Cardiac muscle cell (in vitro differentiated cells and primary cell): ENCODE measurements at regions not wholly inside any gene's neighbourhood (a gene's known extent, or its start where the extent isn't known, plus 50 kb on each side); places are given as distances from the start of the nearest gene placed in this dataset.

Experiments
- DNase-seq, 2 donors: peaks; one replicate each; pipeline versions ENCODE4 v3.0.0 to v3.0.0-alpha.2; 2010 to 2017; ENCODE audit warnings: low read depth in 1 of 2, low spot score in 1 of 2
- H3K27ac ChIP-seq: fragments of 200-600 bp; sonication (generic); 2 replicates; pipeline ENCODE4 v1.5.1; 2016
- H3K27me3 ChIP-seq: fragments of 200-600 bp; sonication (generic); 2 replicates; pipeline ENCODE4 v1.6.0; 2016; ENCODE audit warnings: control low read depth
- H3K36me3 ChIP-seq: fragments of 200-600 bp; sonication (generic); 2 replicates; pipeline ENCODE4 v1.5.1; 2016; ENCODE audit warnings: control low read depth
- H3K4me1 ChIP-seq: fragments of 200-600 bp; sonication (generic); 2 replicates; pipeline ENCODE4 v1.8.1; 2017; ENCODE audit warnings: low read depth, mild to moderate bottlenecking, mixed run types
- H3K4me3 ChIP-seq: fragments of 200-600 bp; sonication (generic); 2 replicates; pipeline ENCODE4 v1.5.1; 2016; ENCODE audit warnings: mild to moderate bottlenecking
- H3K9me3 ChIP-seq: fragments of 200-600 bp; sonication (generic); 2 replicates; pipeline ENCODE4 v1.5.1; 2017; ENCODE audit warnings: low read depth, mild to moderate bottlenecking, control low read depth
- TF ChIP-seq, protein P1 (sequence below): IDR thresholded peaks from 2 replicates; pipeline ENCODE4 v1.5.1; 2012; ENCODE audit warnings: low read depth, mild to moderate bottlenecking, low read length

DNA sequence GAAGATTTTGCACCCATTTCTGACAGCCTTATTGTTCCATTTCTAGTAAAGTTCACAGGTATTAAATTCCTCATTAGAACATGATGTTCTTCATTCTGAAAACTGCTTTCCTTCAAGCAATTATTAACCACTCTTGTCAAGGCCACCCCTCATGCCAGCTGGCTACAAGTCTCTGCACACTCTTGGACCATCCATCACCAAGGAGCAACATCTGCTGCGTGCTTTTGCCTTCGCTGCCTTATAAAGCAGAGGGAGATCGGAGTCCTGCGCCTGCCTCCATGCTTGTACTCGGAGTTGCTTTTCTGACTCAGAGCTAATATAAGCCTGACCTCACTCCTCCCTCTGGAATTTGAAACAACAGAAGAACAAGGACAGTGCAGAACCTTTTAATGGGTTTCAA, 529.9 kb upstream of the DPP6 start:
- TF ChIP-seq, protein P1, sequence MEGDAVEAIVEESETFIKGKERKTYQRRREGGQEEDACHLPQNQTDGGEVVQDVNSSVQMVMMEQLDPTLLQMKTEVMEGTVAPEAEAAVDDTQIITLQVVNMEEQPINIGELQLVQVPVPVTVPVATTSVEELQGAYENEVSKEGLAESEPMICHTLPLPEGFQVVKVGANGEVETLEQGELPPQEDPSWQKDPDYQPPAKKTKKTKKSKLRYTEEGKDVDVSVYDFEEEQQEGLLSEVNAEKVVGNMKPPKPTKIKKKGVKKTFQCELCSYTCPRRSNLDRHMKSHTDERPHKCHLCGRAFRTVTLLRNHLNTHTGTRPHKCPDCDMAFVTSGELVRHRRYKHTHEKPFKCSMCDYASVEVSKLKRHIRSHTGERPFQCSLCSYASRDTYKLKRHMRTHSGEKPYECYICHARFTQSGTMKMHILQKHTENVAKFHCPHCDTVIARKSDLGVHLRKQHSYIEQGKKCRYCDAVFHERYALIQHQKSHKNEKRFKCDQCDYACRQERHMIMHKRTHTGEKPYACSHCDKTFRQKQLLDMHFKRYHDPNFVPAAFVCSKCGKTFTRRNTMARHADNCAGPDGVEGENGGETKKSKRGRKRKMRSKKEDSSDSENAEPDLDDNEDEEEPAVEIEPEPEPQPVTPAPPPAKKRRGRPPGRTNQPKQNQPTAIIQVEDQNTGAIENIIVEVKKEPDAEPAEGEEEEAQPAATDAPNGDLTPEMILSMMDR = no peak
- Histone ChIP-seq H3K9me3 (no peaks in the 10 kb centered on the region), H3K27ac (no peak overlapping the region), H3K36me3 (no peaks in the 10 kb centered on the region), H3K4me3 (no peak overlapping the region), H3K27me3 (no peaks in the 10 kb centered on the region), H3K4me1 (no peaks in the 10 kb centered on the region)
- no peak for DNase-seq

DNA sequence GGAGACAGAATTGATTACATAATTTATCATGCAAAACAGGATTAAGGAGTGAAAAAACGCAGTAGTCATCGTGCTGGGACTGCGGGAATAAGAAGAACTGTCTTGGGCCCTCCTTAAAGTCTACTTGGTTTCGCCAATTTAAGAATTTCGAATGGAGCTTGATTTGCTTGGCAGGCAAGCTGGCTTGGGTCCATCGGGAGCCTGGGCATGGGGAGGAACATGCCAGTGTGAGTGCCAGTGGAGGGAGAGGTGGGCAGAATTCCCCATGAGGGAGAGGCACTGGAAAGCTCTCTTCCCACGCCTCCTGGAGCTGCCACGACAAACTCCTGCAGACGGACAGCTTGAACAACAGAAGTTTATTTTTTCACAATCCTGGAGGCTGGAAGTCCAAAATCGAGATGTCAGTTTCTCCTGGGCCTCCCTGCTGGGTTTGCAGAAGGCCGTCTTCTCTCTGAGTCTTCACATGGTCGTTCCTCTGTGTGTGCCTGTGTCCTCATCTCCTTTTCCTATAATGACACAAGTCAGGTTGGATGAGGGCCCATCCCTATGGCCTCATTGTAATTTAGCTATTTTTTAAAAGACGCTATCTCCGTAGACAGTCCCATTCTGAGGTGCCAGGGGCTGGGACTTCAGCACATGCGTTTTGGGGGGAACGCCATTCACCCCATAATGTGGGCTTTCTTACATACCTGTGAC, 528.7 kb upstream of the DPP6 start:
- Histone ChIP-seq H3K9me3 (no peaks in the 10 kb centered on the region), H3K4me3 (no peak overlapping the region)
- TF ChIP-seq, protein P1 = no peak

DNA sequence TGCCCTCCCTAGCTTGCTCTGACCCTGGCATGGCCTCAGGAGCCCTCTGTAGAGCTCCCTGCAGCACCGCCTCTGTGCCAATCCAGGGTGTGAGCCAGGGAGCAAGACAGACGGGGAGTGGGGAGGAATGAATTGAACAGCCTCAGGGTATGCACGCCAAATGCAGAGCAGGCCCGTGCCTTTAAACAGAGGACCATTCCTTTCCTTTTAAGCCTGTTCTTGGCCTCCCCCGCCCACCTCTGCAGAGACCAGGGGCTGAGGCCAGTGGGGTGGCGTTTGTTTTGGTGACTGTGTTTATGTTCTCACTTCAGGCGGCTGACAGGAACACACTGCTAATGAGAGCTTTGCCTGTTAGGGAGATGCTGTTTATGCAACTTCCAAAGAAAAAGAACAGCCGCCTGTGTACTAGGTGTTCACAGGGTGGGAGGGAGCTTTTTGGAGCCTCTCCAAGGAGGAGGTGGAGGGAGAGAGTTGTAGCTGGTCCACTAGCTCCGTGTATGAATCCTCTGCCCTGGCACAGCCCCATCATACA, 528.1 kb upstream of the DPP6 start:
- H3K4me3 ChIP-seq = no peak overlapping the region
- H3K9me3 ChIP-seq = no peaks in the 10 kb centered on the region
- TF ChIP-seq, protein P1 = no peak
- no peaks in the 10 kb centered on the region for H3K27me3 ChIP-seq
- H3K36me3 ChIP-seq = no peaks in the 10 kb centered on the region
- no peaks in the 10 kb centered on the region for H3K4me1 ChIP-seq
- DNase-seq = peak in 1 of 2 donors; percentile 2
- H3K27ac ChIP-seq = no peak overlapping the region

More for the DNA sequence above, 528.7 kb upstream of the DPP6 start:
- H3K27me3 ChIP-seq = no peaks in the 10 kb centered on the region
- no peak overlapping the region for H3K27ac ChIP-seq
- no peaks in the 10 kb centered on the region for H3K4me1 ChIP-seq
- DNase-seq = no peak
- no peaks in the 10 kb centered on the region for H3K36me3 ChIP-seq

DNA sequence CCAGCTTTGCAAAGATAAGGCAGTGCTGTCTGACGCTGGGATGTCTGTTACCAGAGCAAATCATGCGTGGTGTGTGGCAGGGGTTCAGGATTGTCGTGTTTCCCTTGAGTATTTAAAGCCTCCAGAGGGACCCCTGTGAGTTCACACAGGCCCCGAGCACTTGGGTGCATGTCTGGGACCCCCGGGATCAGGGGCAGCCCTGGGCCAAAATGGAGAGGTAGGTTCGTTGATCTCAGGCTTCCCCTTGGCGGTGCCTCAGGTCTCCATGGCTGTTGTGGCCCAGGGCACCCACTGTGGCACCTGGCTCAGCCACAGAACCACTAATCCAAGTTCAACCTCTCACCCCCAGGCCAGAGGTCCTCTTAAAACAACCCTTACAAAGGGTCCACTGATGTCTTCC, 523.1 kb upstream of the DPP6 start:
- TF ChIP-seq, protein P1 = no peak

DNA sequence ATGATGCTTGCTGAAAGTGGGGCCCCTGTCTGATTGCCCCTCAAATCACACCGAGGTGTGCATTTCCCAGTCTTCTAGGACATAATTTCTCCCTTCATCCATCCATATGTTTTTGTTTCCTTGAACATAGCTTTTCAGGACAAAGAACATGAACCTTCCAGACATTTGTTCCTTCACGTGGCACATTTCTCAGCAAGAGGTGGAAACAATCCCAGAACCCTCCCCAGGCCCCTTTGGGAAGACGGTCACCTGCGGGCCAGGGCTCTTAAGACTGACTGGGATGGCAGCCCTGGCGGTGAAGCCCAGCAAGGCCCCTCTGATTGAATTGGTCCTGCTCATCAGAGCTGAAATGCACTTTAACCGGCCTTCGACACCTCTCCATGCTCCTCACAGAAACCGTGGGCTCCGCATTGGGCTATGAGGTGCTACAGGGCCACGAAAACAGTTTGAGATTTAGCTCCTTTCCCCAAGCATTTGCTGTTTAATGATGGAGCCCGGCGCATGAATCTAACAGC, 522.5 kb upstream of the DPP6 start:
- Histone ChIP-seq H3K4me3 (no peak overlapping the region), H3K9me3 (no peaks in the 10 kb centered on the region), H3K27me3 (no peaks in the 10 kb centered on the region), H3K4me1 (no peaks in the 10 kb centered on the region), H3K36me3 (no peaks in the 10 kb centered on the region), H3K27ac (no peak overlapping the region)
- no peak for DNase-seq
- TF ChIP-seq, protein P1 = no peak

More for the DNA sequence above, 523.1 kb upstream of the DPP6 start:
- Histone ChIP-seq H3K27me3 (no peaks in the 10 kb centered on the region), H3K4me1 (no peaks in the 10 kb centered on the region), H3K9me3 (no peaks in the 10 kb centered on the region), H3K4me3 (no peak overlapping the region), H3K36me3 (no peaks in the 10 kb centered on the region), H3K27ac (no peak overlapping the region)
- DNase-seq = no peak
